Skeletal muscle satellite cell (primary cell): ENCODE measurements at regions not wholly inside any gene's neighbourhood (a gene's known extent, or its start where the extent isn't known, plus 50 kb on each side); places are given as distances from the start of the nearest gene placed in this dataset.

ENCODE experiments used
- H3K27me3 ChIP-seq: 2 replicates; pipeline ENCODE4 v1.7.0; 2013; ENCODE audit warnings: low read length; ENCODE audit not compliant: control insufficient read depth, insufficient read depth
- H3K36me3 ChIP-seq: 2 replicates; pipeline ENCODE4 v1.7.0; 2013; ENCODE audit warnings: mild to moderate bottlenecking, control low read depth, low read length; ENCODE audit not compliant: insufficient read depth
- H3K4me1 ChIP-seq: 2 replicates; pipeline ENCODE4 v1.7.0; 2013; ENCODE audit warnings: low read length; ENCODE audit not compliant: control insufficient read depth, insufficient read depth
- H3K4me2 ChIP-seq: 2 replicates; pipeline ENCODE4 v1.7.0; 2013; ENCODE audit warnings: mild to moderate bottlenecking, low read length
- H3K4me3 ChIP-seq: 2 replicates; pipeline ENCODE4 v1.7.0; 2013; ENCODE audit warnings: low read length
- H3K9ac ChIP-seq: 2 replicates; pipeline ENCODE4 v1.7.0; 2013; ENCODE audit warnings: mild to moderate bottlenecking, low read depth, low read length, moderate library complexity
- H3K9me3 ChIP-seq: replicated peaks from 2 replicates; pipeline ENCODE4 v1.7.0; 2013; ENCODE audit warnings: mild to moderate bottlenecking, control low read depth, low read length

- H3K4me1 ChIP-seq = peaks cover 7% of the 10 kb centered on the region
- H3K9me3 ChIP-seq = no peaks in the 10 kb centered on the region
- H3K9ac ChIP-seq = no peak overlapping the region
- H3K27me3 ChIP-seq = peaks cover 9% of the 10 kb centered on the region
- H3K4me2 ChIP-seq = no peak overlapping the region
- H3K36me3 ChIP-seq = no peaks in the 10 kb centered on the region
- H3K4me3 ChIP-seq = no peak overlapping the region
These were observed 396.9 kb upstream of the NRP1 start for GRCh38 chr10:33731322-33731721.

- Histone ChIP-seq H3K4me1 (peaks cover 9% of the 10 kb centered on the region), H3K9ac (no peak overlapping the region), H3K9me3 (no peaks in the 10 kb centered on the region), H3K27me3 (peaks cover 6% of the 10 kb centered on the region), H3K4me3 (no peak overlapping the region), H3K4me2 (no peak overlapping the region), H3K36me3 (no peaks in the 10 kb centered on the region)
These were observed 391.0 kb upstream of the NRP1 start for GRCh38 chr10:33725430-33725829.

- H3K4me3 ChIP-seq = no peak overlapping the region
- H3K9ac ChIP-seq = no peak overlapping the region
- H3K36me3 ChIP-seq = no peaks in the 10 kb centered on the region
- no peak overlapping the region for H3K4me2 ChIP-seq
- no peaks in the 10 kb centered on the region for H3K9me3 ChIP-seq
- H3K27me3 ChIP-seq = no peaks in the 10 kb centered on the region
- H3K4me1 ChIP-seq = peaks cover 9% of the 10 kb centered on the region
These were observed 388.7 kb upstream of the NRP1 start for GRCh38 chr10:33723181-33723580.

- no peak overlapping the region for H3K4me2 ChIP-seq
- H3K9ac ChIP-seq = no peak overlapping the region
- H3K9me3 ChIP-seq = no peaks in the 10 kb centered on the region
- H3K27me3 ChIP-seq = no peaks in the 10 kb centered on the region
- no peak overlapping the region for H3K4me3 ChIP-seq
- peaks cover 9% of the 10 kb centered on the region for H3K4me1 ChIP-seq
- H3K36me3 ChIP-seq = no peaks in the 10 kb centered on the region
These were observed 387.6 kb upstream of the NRP1 start for GRCh38 chr10:33722067-33722466.

GRCh38 chr10:33721509-33721908 lies 387.0 kb upstream of the NRP1 start:
- Histone ChIP-seq H3K9me3 (no peaks in the 10 kb centered on the region), H3K9ac (no peak overlapping the region), H3K4me2 (no peak overlapping the region), H3K4me3 (no peak overlapping the region), H3K4me1 (peaks cover 9% of the 10 kb centered on the region), H3K36me3 (no peaks in the 10 kb centered on the region), H3K27me3 (no peaks in the 10 kb centered on the region)

GRCh38 chr10:33720161-33720560 lies 385.7 kb upstream of the NRP1 start:
- H3K9ac ChIP-seq = no peak overlapping the region
- H3K4me1 ChIP-seq = peaks cover 9% of the 10 kb centered on the region
- no peaks in the 10 kb centered on the region for H3K27me3 ChIP-seq
- H3K9me3 ChIP-seq = no peaks in the 10 kb centered on the region
- H3K36me3 ChIP-seq = no peaks in the 10 kb centered on the region
- no peak overlapping the region for H3K4me3 ChIP-seq
- H3K4me2 ChIP-seq = no peak overlapping the region

GRCh38 chr10:33719005-33719703 lies 384.7 kb upstream of the NRP1 start:
- no peaks in the 10 kb centered on the region for H3K36me3 ChIP-seq
- H3K4me1 ChIP-seq = peaks cover 9% of the 10 kb centered on the region
- no peak overlapping the region for H3K9ac ChIP-seq
- no peak overlapping the region for H3K4me2 ChIP-seq
- no peak overlapping the region for H3K4me3 ChIP-seq
- no peaks in the 10 kb centered on the region for H3K9me3 ChIP-seq
- no peaks in the 10 kb centered on the region for H3K27me3 ChIP-seq

- Histone ChIP-seq H3K9me3 (no peaks in the 10 kb centered on the region), H3K9ac (no peak overlapping the region)
These were observed 382.2 kb upstream of the NRP1 start for GRCh38 chr10:33716501-33717267.

GRCh38 chr10:33715303-33715975 lies 381.0 kb upstream of the NRP1 start:
- Histone ChIP-seq H3K4me1 (no peaks in the 10 kb centered on the region), H3K27me3 (no peaks in the 10 kb centered on the region), H3K9ac (no peak overlapping the region), H3K4me3 (no peak overlapping the region), H3K9me3 (no peaks in the 10 kb centered on the region), H3K4me2 (no peak overlapping the region), H3K36me3 (no peaks in the 10 kb centered on the region)

More at GRCh38 chr10:33716501-33717267, 382.2 kb upstream of the NRP1 start:
- H3K4me2 ChIP-seq = no peak overlapping the region
- H3K27me3 ChIP-seq = no peaks in the 10 kb centered on the region
- H3K36me3 ChIP-seq = no peaks in the 10 kb centered on the region
- peaks cover under 1% of the 10 kb centered on the region for H3K4me1 ChIP-seq
- H3K4me3 ChIP-seq = no peak overlapping the region

- H3K4me1 ChIP-seq = no peaks in the 10 kb centered on the region
- no peaks in the 10 kb centered on the region for H3K27me3 ChIP-seq
- H3K9ac ChIP-seq = no peak overlapping the region
- H3K36me3 ChIP-seq = no peaks in the 10 kb centered on the region
- no peaks in the 10 kb centered on the region for H3K9me3 ChIP-seq
- no peak overlapping the region for H3K4me2 ChIP-seq
- no peak overlapping the region for H3K4me3 ChIP-seq
These were observed 378.4 kb upstream of the NRP1 start for GRCh38 chr10:33712825-33713224.

- no peaks in the 10 kb centered on the region for H3K36me3 ChIP-seq
- no peaks in the 10 kb centered on the region for H3K9me3 ChIP-seq
- H3K4me2 ChIP-seq = no peak overlapping the region
- H3K4me1 ChIP-seq = no peaks in the 10 kb centered on the region
- no peak overlapping the region for H3K9ac ChIP-seq
- no peak overlapping the region for H3K4me3 ChIP-seq
- no peaks in the 10 kb centered on the region for H3K27me3 ChIP-seq
These were observed 375.5 kb upstream of the NRP1 start for GRCh38 chr10:33710006-33710405.
